T-cell (primary cell): ENCODE measurements at regions not wholly inside any gene's neighbourhood (a gene's known extent, or its start where the extent isn't known, plus 50 kb on each side); places are given as distances from the start of the nearest gene placed in this dataset.

Experiments used
- ATAC-seq, 4 experiments: fragments of 200-7000 bp in 3 of 4; fragments of 150-1000 bp in 1 of 4; cut with Tn5 transposase; replicated peaks in 1 of 4; 1 replicate in 3 of 4; 2 replicates in 1 of 4; pipeline ENCODE4 v1.10.0; 2021; ENCODE audit warnings: moderate library complexity in 3 of 4, mild to moderate bottlenecking in 2 of 4, moderate number of reproducible peaks in 1 of 4
- CTCF ChIA-PET, 2 donors: fragments of 300-600 bp; sonication (Branson Sonifier 250); formaldehyde crosslinking; loops; one replicate each; lab custom pipeline; 2022; ENCODE audit warnings: antibody characterized with exemption in 2 of 2; lab: Charles Lee
- POLR2A ChIA-PET, 2 donors: fragments of 300-600 bp; sonication (Branson Sonifier 250); formaldehyde crosslinking; loops; one replicate each; lab custom pipeline; 2022; ENCODE audit warnings: antibody characterized with exemption in 2 of 2; lab: Charles Lee
- DNase-seq, 35 experiments: peaks; one replicate each; pipeline versions ENCODE4 v3.0.0 to v3.0.0-alpha.2; 2013 to 2023
- H3K27ac ChIP-seq: one replicate; pipeline ENCODE4 v1.5.1; 2013; ENCODE audit warnings: low read length
- H3K27me3 ChIP-seq, 2 experiments: replicated peaks in 1 of 2; 1 replicate in 1 of 2; 2 replicates in 1 of 2; pipeline versions ENCODE4 v1.6.1 to v1.7.0; 2013; ENCODE audit warnings: low read length in 1 of 2, mixed read lengths in 1 of 2; ENCODE audit not compliant: control insufficient read depth in 2 of 2, insufficient read depth in 2 of 2; ENCODE audit errors: extremely low read depth in 1 of 2
- H3K36me3 ChIP-seq, 2 donors: 1 replicate in 1 of 2; 2 replicates in 1 of 2; pipeline versions ENCODE4 v1.6.1 to v1.7.0; 2013; ENCODE audit warnings: low read length in 1 of 2; ENCODE audit not compliant: control insufficient read depth in 2 of 2, insufficient read depth in 1 of 2; ENCODE audit errors: extremely low read depth in 1 of 2
- H3K4me1 ChIP-seq, 2 experiments: 1 replicate in 1 of 2; 2 replicates in 1 of 2; pipeline versions ENCODE4 v1.6.1 to v1.7.0; 2013; ENCODE audit warnings: low read length in 2 of 2, mixed read lengths in 1 of 2; ENCODE audit not compliant: insufficient read depth in 2 of 2, control insufficient read depth in 1 of 2; ENCODE audit errors: extremely low read depth in 1 of 2
- H3K4me3 ChIP-seq, 2 donors: 1 replicate in 1 of 2; 2 replicates in 1 of 2; pipeline versions ENCODE4 v1.5.1 to v1.7.0; 2013; ENCODE audit warnings: mild to moderate bottlenecking in 2 of 2, low read length in 1 of 2, moderate library complexity in 1 of 2; ENCODE audit not compliant: control insufficient read depth in 1 of 2; ENCODE audit errors: extremely low read depth in 1 of 2
- H3K9me3 ChIP-seq: 2 replicates; pipeline ENCODE4 v1.7.0; 2013
- H3K27ac Mint-ChIP-seq, 2 donors: one replicate each; pipeline ENCODE4 v1.8.0; 2020 to 2021; ENCODE audit warnings: mild to moderate bottlenecking in 2 of 2, mixed read lengths in 2 of 2
- H3K27me3 Mint-ChIP-seq, 2 donors: one replicate each; pipeline ENCODE4 v1.8.0; 2021 to 2022; ENCODE audit warnings: mixed read lengths in 2 of 2
- H3K36me3 Mint-ChIP-seq: one replicate; pipeline ENCODE4 v1.8.0; 2021; ENCODE audit warnings: mixed read lengths
- H3K4me1 Mint-ChIP-seq, 3 donors: one replicate each; pipeline ENCODE4 v1.8.0; 2020 to 2022; ENCODE audit warnings: mixed read lengths in 3 of 3, mild to moderate bottlenecking in 1 of 3
- H3K4me3 Mint-ChIP-seq, 3 donors: one replicate each; pipeline ENCODE4 v1.8.0; 2020 to 2022; ENCODE audit warnings: mild to moderate bottlenecking in 3 of 3, mixed read lengths in 3 of 3, moderate library complexity in 3 of 3
- H3K9me3 Mint-ChIP-seq, 3 donors: one replicate each; pipeline ENCODE4 v1.8.0; 2020 to 2022; ENCODE audit warnings: mixed read lengths in 3 of 3
- WGBS: methylation state at CpG from one replicate; pipeline ENCODE4 v1.1.5; 2013; ENCODE audit warnings: missing lambda C conversion rate; ENCODE audit not compliant: insufficient coverage; 5-methylcytosine and 5-hydroxymethylcytosine counted together

DNA sequence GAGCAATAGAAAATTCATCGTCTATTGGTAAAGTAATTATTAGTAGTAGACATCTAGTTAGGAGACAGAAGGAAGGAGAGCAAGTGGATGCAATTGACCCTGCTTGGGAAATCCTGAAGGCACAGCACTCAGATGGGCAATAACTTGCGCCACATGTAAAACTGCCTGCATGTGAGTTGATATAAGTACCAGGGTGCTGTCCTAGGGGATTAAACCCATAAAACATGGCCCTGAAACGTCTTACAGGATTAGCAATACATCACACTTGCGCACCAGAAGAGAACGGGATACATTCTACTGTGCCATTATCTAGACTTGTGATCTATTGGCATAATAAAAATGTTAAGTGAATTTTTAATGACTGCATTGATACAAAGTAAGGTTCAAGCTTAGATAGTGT lies 277.5 kb upstream of the LYPLAL1 start:
- ATAC-seq (no peak), DNase-seq (no peak)
- Mint-ChIP-seq H3K4me3 (no peak overlapping the region), H3K9me3 (no peaks in the 10 kb centered on the region), H3K4me1 (no peaks in the 10 kb centered on the region), H3K27me3 (no peaks in the 10 kb centered on the region), H3K27ac (no peak overlapping the region), H3K36me3 (no peaks in the 10 kb centered on the region)
- WGBS = no CpG with 5 or more reads among the region's 5 CpGs
- no peaks in the 10 kb centered on the region for H3K36me3 ChIP-seq
- ChIA-PET CTCF (no interaction called here), POLR2A (no interaction called here)
- no peaks in the 10 kb centered on the region for H3K9me3 ChIP-seq
- no peak overlapping the region for H3K4me3 ChIP-seq
- no peaks in the 10 kb centered on the region for H3K27me3 ChIP-seq
- no peak overlapping the region for H3K27ac ChIP-seq
- H3K4me1 ChIP-seq = no peaks in the 10 kb centered on the region

DNA sequence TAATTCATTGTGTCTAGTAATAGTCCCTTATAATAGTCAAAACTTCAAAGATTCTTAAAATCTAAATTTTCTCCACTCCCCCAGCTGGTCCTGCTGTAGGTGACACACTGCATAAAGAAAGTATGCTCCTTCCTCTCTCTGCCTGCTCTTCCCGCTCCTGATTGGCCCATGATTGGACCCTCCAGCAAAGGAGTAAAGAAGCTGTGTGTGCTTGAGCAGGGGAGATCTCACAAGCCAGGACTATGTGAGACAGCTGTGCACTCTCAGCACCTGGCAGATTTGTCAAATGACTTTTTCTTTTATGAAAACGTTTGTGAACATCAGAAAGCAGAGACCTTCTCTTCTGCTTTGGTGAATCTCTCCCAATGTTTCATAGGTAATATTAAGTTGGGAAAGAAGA lies 274.8 kb upstream of the LYPLAL1 start:
- no peak for DNase-seq
- Histone ChIP-seq H3K4me3 (no peak overlapping the region), H3K4me1 (no peaks in the 10 kb centered on the region), H3K36me3 (no peaks in the 10 kb centered on the region), H3K9me3 (no peaks in the 10 kb centered on the region), H3K27ac (no peak overlapping the region), H3K27me3 (no peaks in the 10 kb centered on the region)
- Mint-ChIP-seq H3K27me3 (no peaks in the 10 kb centered on the region), H3K4me1 (no peaks in the 10 kb centered on the region), H3K4me3 (no peak overlapping the region), H3K27ac (no peak overlapping the region), H3K36me3 (no peaks in the 10 kb centered on the region), H3K9me3 (no peaks in the 10 kb centered on the region)
- no CpG with 5 or more reads among the region's 2 CpGs for WGBS
- CTCF ChIA-PET = no interaction called here
- ATAC-seq = no peak
- POLR2A ChIA-PET = no interaction called here

- Mint-ChIP-seq H3K27ac (no peak overlapping the region), H3K36me3 (no peaks in the 10 kb centered on the region), H3K9me3 (no peaks in the 10 kb centered on the region), H3K4me1 (no peaks in the 10 kb centered on the region), H3K27me3 (no peaks in the 10 kb centered on the region), H3K4me3 (no peak overlapping the region)
- CTCF ChIA-PET = no interaction called here
- H3K4me3 ChIP-seq = no peak overlapping the region
- DNase-seq = no peak
- no peaks in the 10 kb centered on the region for H3K36me3 ChIP-seq
- H3K27me3 ChIP-seq = no peaks in the 10 kb centered on the region
- H3K4me1 ChIP-seq = no peaks in the 10 kb centered on the region
- H3K9me3 ChIP-seq = no peaks in the 10 kb centered on the region
- POLR2A ChIA-PET = no interaction called here
- no peak for ATAC-seq
- H3K27ac ChIP-seq = no peak overlapping the region
- 86% methylated on average over 2 of the region's 3 CpGs for WGBS
Observed at GRCh38 chr1:218900615-218901014, 273.1 kb upstream of the LYPLAL1 start.

- Histone ChIP-seq H3K27me3 (no peaks in the 10 kb centered on the region), H3K27ac (no peak overlapping the region), H3K4me3 (no peak overlapping the region), H3K36me3 (no peaks in the 10 kb centered on the region), H3K4me1 (no peaks in the 10 kb centered on the region), H3K9me3 (no peaks in the 10 kb centered on the region)
- WGBS = no CpG with 5 or more reads among the region's 1 CpG
- ChIA-PET POLR2A (interaction anchor here in 1 of 2 donors (0.6 kb wide), 1 partner anchor 701 kb away, joined by 3 read pairs; no protein-coding TSS in a partner anchor), CTCF (no interaction called here)
- no peak for DNase-seq
- H3K4me1 Mint-ChIP-seq = no peaks in the 10 kb centered on the region
- H3K36me3 Mint-ChIP-seq = no peaks in the 10 kb centered on the region
- no peaks in the 10 kb centered on the region for H3K9me3 Mint-ChIP-seq
- no peaks in the 10 kb centered on the region for H3K27me3 Mint-ChIP-seq
- no peak for ATAC-seq
- no peak overlapping the region for H3K4me3 Mint-ChIP-seq
- H3K27ac Mint-ChIP-seq = no peak overlapping the region
Observed at GRCh38 chr1:218904416-218904815, 269.3 kb upstream of the LYPLAL1 start.

- no peak overlapping the region for H3K4me3 ChIP-seq
- H3K9me3 Mint-ChIP-seq = peaks cover 0 to 7% (median 4%) of the 10 kb centered on the region in 3 donors
- H3K4me3 Mint-ChIP-seq = no peak overlapping the region
- no peak overlapping the region for H3K27ac ChIP-seq
- no peaks in the 10 kb centered on the region for H3K9me3 ChIP-seq
- DNase-seq = no peak
- ChIA-PET POLR2A (no interaction called here), CTCF (interaction anchor here in 1 of 2 donors (0.6 kb wide), 1 partner anchor 169 kb away, joined by 4 read pairs; no protein-coding TSS in a partner anchor)
- no peaks in the 10 kb centered on the region for H3K27me3 Mint-ChIP-seq
- H3K4me1 ChIP-seq = no peaks in the 10 kb centered on the region
- H3K36me3 Mint-ChIP-seq = no peaks in the 10 kb centered on the region
- no peaks in the 10 kb centered on the region for H3K4me1 Mint-ChIP-seq
- no peak overlapping the region for H3K27ac Mint-ChIP-seq
- no peaks in the 10 kb centered on the region for H3K36me3 ChIP-seq
- H3K27me3 ChIP-seq = no peaks in the 10 kb centered on the region
- WGBS = 75% methylated on average over 2 of the region's 2 CpGs
- no peak for ATAC-seq
Observed at GRCh38 chr1:218916720-218917119, 257.0 kb upstream of the LYPLAL1 start.

GRCh38 chr1:218917656-218918055 lies 256.0 kb upstream of the LYPLAL1 start:
- CTCF ChIA-PET = no interaction called here

GRCh38 chr1:218925777-218926176 lies 247.9 kb upstream of the LYPLAL1 start:
- H3K36me3 Mint-ChIP-seq = no peaks in the 10 kb centered on the region
- H3K27me3 Mint-ChIP-seq = peaks cover 0 to 4% of the 10 kb centered on the region in 2 donors
- peaks cover 0 to 7% (median 0%) of the 10 kb centered on the region in 3 donors for H3K9me3 Mint-ChIP-seq
- POLR2A ChIA-PET = no interaction called here
- no peak overlapping the region for H3K4me3 Mint-ChIP-seq
- H3K4me1 Mint-ChIP-seq = no peaks in the 10 kb centered on the region
- CTCF ChIA-PET = interaction anchor here in 1 of 2 donors (0.5 kb wide), 1 partner anchor 573 kb away, joined by 3 read pairs; no protein-coding TSS in a partner anchor
- DNase-seq (no peak), ATAC-seq (no peak)
- WGBS = 80% methylated on average over 1 of the region's 2 CpGs
- Histone ChIP-seq H3K27ac (no peak overlapping the region), H3K9me3 (no peaks in the 10 kb centered on the region), H3K4me1 (no peaks in the 10 kb centered on the region), H3K27me3 (no peaks in the 10 kb centered on the region), H3K36me3 (no peaks in the 10 kb centered on the region), H3K4me3 (no peak overlapping the region)
- H3K27ac Mint-ChIP-seq = no peak overlapping the region

More at GRCh38 chr1:218917656-218918055, 256.0 kb upstream of the LYPLAL1 start:
- no CpG with 5 or more reads among the region's 1 CpG for WGBS
- no peak overlapping the region for H3K4me3 Mint-ChIP-seq
- H3K9me3 Mint-ChIP-seq = peaks cover 0 to 7% (median 4%) of the 10 kb centered on the region in 3 donors
- no peak for ATAC-seq
- DNase-seq = no peak
- H3K27ac Mint-ChIP-seq = no peak overlapping the region
- no peaks in the 10 kb centered on the region for H3K36me3 Mint-ChIP-seq
- H3K4me1 Mint-ChIP-seq = no peaks in the 10 kb centered on the region
- Histone ChIP-seq H3K27ac (no peak overlapping the region), H3K4me3 (no peak overlapping the region), H3K27me3 (no peaks in the 10 kb centered on the region), H3K36me3 (no peaks in the 10 kb centered on the region), H3K9me3 (no peaks in the 10 kb centered on the region), H3K4me1 (no peaks in the 10 kb centered on the region)
- POLR2A ChIA-PET = no interaction called here
- no peaks in the 10 kb centered on the region for H3K27me3 Mint-ChIP-seq
